Activated T-cell treated with anti-CD3 and anti-CD28 coated beads for 4 hours (primary cell): ENCODE measurements at regions not wholly inside any gene's neighbourhood (a gene's known extent, or its start where the extent isn't known, plus 50 kb on each side); places are given as distances from the start of the nearest gene placed in this dataset.

Experiments used
- DNase-seq: peaks from one replicate; pipeline ENCODE4 v3.0.0-alpha.2; 2020

- DNase-seq = no peak
Observed at GRCh38 chr2:217652761-217653639, 349.8 kb downstream of the TNS1 start.

GRCh38 chr2:217650716-217651360 lies 352.0 kb downstream of the TNS1 start:
- DNase-seq = no peak

DNA sequence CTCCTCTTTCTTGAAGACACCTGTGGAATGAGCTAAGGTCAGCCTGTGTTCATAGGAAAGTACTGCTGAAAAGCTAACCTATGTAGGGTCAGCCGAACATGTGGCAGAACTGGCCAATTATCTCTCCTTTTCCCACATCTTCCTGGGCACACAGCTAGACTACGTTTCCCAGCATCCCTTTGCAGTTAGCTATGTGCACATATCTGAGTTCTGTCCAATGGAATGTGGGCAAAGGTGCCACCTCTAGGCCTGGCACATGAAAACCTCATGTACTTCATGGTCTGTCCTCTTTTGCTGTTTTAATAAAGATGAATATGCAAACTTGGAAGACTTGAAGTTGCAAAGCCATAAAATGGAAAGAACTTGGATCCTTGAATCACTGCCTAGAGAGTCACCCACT lies 352.6 kb downstream of the TNS1 start:
- DNase-seq = no peak

DNA sequence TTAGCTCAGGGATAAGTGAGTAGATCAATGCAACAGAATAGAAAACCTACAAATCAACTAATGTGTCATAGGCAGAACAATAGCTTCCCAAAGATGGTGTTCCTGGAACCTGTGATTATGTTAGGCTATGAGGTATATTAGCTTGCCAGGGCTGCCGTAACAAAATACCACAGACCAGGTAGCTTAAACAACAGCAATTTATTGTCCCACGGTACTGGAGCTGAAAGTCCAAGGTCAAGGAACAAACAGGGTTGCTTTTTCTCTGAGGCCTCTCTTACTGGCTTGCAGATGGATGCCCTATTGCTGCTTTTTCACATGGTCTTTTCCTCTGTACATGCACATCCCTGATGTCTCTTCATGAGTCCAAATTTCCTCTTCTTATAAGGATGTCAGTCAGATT lies 354.9 kb downstream of the TNS1 start:
- no peak for DNase-seq

DNA sequence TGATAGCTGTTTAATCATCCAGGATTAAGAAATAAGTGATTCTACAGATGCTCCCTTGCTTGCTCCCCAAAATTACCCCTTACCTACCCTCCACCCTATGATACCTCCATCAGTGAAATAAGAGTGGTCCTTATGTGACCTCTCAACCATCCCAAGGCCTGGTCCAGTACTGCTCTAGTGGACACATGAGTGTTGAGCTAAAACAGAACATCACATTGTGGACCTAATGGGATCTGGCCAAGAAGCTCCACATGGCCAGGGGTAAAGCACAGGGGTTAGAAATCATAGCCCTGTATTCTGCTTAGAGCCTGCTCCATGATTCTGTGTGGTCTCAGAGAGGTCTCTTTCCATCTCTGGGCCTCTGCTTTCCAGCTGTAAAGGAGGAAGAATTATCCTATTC lies 355.6 kb downstream of the TNS1 start:
- DNase-seq = no peak

DNA sequence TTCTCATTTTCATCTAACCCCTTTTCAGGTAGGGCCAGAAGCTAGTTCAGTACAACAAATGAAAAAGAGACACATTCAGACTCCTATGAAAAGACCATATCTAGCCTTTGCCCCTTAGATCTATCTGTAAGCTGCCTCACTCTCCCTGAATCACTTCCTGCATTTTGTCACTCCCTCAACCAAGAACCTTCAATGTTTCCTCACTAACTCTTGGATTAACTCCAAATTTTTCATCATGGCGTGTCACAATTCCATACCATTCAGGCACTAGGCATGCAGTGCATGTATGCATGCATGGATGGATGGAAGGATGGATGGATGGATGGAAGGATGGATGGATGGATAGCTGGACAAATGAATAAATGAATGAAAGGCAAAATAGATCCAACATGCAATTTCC lies 356.9 kb downstream of the TNS1 start:
- no peak for DNase-seq

DNA sequence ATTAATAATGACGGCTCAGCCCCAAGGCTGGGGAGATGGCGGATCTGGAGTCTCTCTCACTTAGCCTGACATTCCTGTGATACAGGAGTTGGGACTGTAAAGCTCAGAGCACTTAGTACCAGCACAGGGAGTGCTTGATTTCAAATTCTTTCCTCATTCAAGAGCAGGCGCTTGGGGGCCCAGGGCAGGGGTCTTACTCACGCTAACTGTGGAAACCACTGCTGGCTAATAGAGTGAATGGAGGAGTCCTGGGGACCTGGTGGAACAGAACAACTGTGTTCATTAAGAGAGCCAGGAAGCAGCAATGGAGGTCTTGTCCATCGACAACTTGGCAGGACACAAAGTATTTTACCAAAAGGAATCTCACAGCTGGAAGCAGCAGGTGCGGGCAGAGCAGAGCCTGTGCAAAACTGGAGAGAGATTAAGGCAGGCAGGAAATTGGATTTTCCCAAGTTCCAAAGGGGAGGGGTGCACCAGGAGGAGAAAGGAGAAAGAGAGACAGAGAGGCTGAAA lies 358.9 kb downstream of the TNS1 start:
- DNase-seq = no peak

DNA sequence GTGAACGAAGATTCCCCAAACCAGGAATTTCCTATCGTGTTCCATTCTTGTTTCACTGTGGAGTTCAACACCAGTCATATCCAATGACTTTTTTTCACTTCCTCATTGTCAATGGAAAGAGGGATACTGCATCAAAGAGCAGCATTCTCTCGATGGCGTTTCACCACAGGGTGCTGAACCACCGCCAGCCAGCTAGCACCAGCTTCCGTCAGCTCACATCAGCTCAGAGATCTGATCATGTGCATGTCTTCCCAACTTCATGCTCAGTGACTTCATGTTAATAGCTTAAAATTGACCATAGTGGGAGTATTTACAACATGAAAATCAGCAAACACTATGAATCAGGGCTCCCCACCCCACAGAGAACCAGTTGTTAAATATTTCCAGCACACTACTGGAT lies 359.9 kb downstream of the TNS1 start:
- DNase-seq = no peak

DNA sequence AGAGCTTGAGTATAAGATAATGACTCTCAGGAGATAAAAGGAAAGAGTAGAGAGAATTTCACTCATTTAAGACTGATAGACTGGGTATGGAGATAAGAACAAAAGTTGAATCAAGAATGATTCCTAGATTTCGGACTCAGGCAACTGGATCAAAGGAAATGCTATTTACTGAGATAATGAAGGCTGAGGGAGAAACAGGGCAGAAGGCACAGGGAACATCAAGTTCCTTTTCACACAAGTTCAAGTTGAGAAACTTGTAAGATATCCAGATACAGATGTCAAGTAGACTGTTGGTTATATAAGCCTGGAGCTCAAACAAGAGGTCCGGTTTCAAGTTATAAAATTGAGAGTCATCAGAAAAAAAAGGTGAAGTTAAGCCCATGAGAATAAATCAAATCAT lies 360.8 kb downstream of the TNS1 start:
- no peak for DNase-seq

GRCh38 chr2:217639481-217639880 lies 363.3 kb downstream of the TNS1 start:
- DNase-seq = no peak

DNA sequence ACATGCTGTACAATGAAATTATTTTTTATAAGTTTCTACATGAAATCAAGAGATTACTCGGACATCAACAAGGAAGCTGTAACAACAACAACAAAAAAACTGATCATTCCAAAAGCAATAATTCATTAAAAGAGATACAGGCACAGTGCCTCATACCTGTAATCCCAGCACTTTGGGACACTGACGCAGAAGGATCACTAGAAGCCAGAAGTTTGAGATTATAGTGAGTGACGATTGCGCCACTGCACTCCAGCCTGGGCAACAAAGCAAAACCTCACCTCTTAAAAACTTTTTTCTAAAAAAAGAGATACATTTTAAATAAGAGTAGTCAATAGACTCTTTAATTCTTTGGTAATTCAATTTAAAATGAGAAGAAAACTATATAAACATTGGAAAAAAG lies 364.3 kb downstream of the TNS1 start:
- DNase-seq = no peak

- DNase-seq = no peak
Observed at GRCh38 chr2:217638031-217638430, 364.8 kb downstream of the TNS1 start.

- DNase-seq = no peak
Observed at GRCh38 chr2:217636991-217637561, 365.7 kb downstream of the TNS1 start.

DNA sequence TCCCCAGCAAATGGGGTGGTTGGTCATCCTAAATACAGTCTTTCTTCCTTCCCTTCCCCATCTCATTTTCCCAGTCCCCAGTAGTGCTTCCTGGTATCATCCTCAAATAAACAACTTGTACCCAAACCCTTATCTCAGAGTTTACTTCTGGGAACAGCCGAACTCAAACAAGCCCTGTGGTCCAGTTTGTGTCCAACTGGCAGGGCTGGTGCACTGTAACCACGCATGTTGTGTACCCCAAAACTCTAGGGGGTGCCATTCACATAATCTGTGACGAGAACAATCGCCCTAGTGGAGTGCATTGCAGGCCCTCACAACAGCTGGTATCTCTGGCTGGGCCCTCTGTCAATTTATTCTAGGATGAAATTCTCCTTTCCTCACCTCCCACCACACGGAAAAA lies 366.2 kb downstream of the TNS1 start:
- DNase-seq = no peak

DNA sequence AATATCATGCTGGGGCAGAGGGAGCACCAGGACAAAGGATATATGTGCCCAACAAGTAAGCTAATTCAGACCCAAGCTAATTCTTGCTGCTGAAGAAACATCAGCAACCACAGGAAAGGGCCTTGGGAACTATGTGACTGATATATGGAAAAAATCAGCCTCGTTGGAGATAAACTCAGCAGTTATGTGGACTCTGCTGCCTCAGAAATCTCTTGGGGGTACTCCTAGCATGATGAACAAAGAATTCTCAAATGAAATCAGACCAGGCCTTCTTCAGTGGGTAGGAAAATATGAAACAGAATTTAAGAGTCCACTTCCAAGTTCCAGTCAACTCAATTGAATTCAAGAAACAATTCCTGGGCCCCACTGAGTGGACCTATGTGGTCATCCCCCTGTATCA lies 367.9 kb downstream of the TNS1 start:
- DNase-seq = no peak

GRCh38 chr2:217632043-217632442 lies 370.8 kb downstream of the TNS1 start:
- no peak for DNase-seq

GRCh38 chr2:217631115-217631514 lies 371.7 kb downstream of the TNS1 start:
- DNase-seq = no peak

GRCh38 chr2:217629347-217629746 lies 373.4 kb downstream of the TNS1 start:
- DNase-seq = no peak

- no peak for DNase-seq
Observed at GRCh38 chr2:217628061-217628460, 374.7 kb downstream of the TNS1 start.

- DNase-seq = no peak
Observed at GRCh38 chr2:217626926-217627325, 375.9 kb downstream of the TNS1 start.

- DNase-seq = no peak
Observed at GRCh38 chr2:217625557-217626169, 377.1 kb downstream of the TNS1 start.

DNA sequence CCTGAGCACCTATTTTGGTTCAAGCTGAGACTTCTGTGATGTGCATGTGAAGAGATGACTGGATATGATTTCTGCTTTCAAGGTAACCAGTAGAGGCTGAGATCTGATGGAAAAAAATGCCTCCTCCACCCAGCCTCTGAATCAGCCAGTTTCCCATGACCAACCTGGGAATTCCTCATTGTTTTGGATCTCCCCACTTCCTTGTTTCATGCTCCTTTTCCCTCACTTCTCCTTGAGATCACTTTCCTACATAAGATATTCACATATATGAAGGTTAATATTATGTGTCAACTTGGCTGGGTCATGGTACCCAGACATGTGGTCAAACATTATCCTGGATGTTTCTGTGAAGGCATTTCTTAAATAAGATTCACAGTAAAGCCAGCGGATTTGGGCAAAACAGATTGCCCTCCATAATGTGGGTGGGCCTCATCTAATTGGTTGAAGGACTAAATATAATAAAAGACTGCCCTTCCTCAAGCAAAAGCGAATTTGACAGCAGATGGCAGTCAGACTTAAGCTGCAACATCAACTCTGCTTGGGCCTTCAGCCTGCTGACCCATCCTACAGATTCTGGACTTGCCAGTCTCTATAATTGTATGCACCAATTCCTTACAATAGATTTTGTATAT lies 379.4 kb downstream of the TNS1 start:
- no peak for DNase-seq
